ENCODE measurements at regions not wholly inside any gene's neighbourhood (a gene's known extent, or its start where the extent isn't known, plus 50 kb on each side); places are given as distances from the start of the nearest gene placed in this dataset.

- H3K27ac ChIP-seq, result no peak overlapping the region; the same call in 1 of the 2 replicates
- peaks cover 5% of the 10 kb centered on the region for H3K9me3 ChIP-seq (ENCODE audit: severe bottlenecking)
- H3K4me3 ChIP-seq (ENCODE audit: low read depth, low read length), result no peak overlapping the region
- TF ChIP-seq CTCF (IDR thresholded peaks at IDR 0.05; ENCODE audit: low read depth, low read length), result no peak
- DNase-seq, result no peak
- peaks cover 46% of the 10 kb centered on the region for H3K36me3 ChIP-seq
- H3K27me3 ChIP-seq (ENCODE audit: insufficient read depth, low read depth, severe bottlenecking), result no peaks in the 10 kb centered on the region
Measured at GRCh38 chr22:25482868-25483639, 81.4 kb upstream of the GRK3 start.

GRCh38 chr22:25483931-25484330 lies 80.5 kb upstream of the GRK3 start:
- DNase-seq, result no peak
- Histone ChIP-seq H3K4me3 (ENCODE audit: low read depth, low read length) (no peak overlapping the region), H3K36me3 (peaks cover 49% of the 10 kb centered on the region), H3K27me3 (ENCODE audit: insufficient read depth, low read depth, severe bottlenecking) (no peaks in the 10 kb centered on the region), H3K9me3 (ENCODE audit: severe bottlenecking) (peaks cover 5% of the 10 kb centered on the region), H3K27ac (no peak overlapping the region)
- TF ChIP-seq CTCF (IDR thresholded peaks at IDR 0.05; ENCODE audit: low read depth, low read length), result no peak

GRCh38 chr22:25484521-25485315 lies 79.8 kb upstream of the GRK3 start:
- Histone ChIP-seq H3K27me3 (ENCODE audit: insufficient read depth, low read depth, severe bottlenecking) (no peaks in the 10 kb centered on the region), H3K9me3 (ENCODE audit: severe bottlenecking) (peaks cover under 1% of the 10 kb centered on the region), H3K27ac (peak overlapping the region; percentile 59; the same call in 1 of the 2 replicates), H3K4me3 (ENCODE audit: low read depth, low read length) (no peak overlapping the region), H3K36me3 (peaks cover 54% of the 10 kb centered on the region)
- TF ChIP-seq CTCF (IDR thresholded peaks at IDR 0.05; ENCODE audit: low read depth, low read length), result no peak
- DNase-seq, result no peak

GRCh38 chr22:25485626-25486545 lies 78.6 kb upstream of the GRK3 start:
- H3K27ac ChIP-seq, result peak overlapping the region; percentile 59
- peaks cover 60% of the 10 kb centered on the region for H3K36me3 ChIP-seq
- H3K4me3 ChIP-seq (ENCODE audit: low read depth, low read length), result no peak overlapping the region
- peak; percentile 41 for DNase-seq
- no peaks in the 10 kb centered on the region for H3K27me3 ChIP-seq (ENCODE audit: insufficient read depth, low read depth, severe bottlenecking)
- H3K9me3 ChIP-seq (ENCODE audit: severe bottlenecking), result peaks cover 5% of the 10 kb centered on the region
- TF ChIP-seq CTCF (IDR thresholded peaks at IDR 0.05; ENCODE audit: low read depth, low read length), result no peak

GRCh38 chr22:25487508-25487907 lies 77.0 kb upstream of the GRK3 start:
- peaks cover 50% of the 10 kb centered on the region for H3K36me3 ChIP-seq
- H3K9me3 ChIP-seq (ENCODE audit: severe bottlenecking), result peaks cover 5% of the 10 kb centered on the region
- no peak overlapping the region for H3K4me3 ChIP-seq (ENCODE audit: low read depth, low read length)
- TF ChIP-seq CTCF (IDR thresholded peaks at IDR 0.05; ENCODE audit: low read depth, low read length), result no peak
- H3K27me3 ChIP-seq (ENCODE audit: insufficient read depth, low read depth, severe bottlenecking), result no peaks in the 10 kb centered on the region
- no peak overlapping the region for H3K27ac ChIP-seq
- DNase-seq, result no peak
